CD4-positive, alpha-beta T cell (primary cell): ENCODE measurements at regions not wholly inside any gene's neighbourhood (a gene's known extent, or its start where the extent isn't known, plus 50 kb on each side); places are given as distances from the start of the nearest gene placed in this dataset.

Experiments
- ATAC-seq: fragments of 200-7000 bp; cut with Tn5 transposase; one replicate; pipeline ENCODE4 v1.10.0; 2022; ENCODE audit warnings: mild to moderate bottlenecking; ENCODE audit not compliant: poor library complexity
- CTCF ChIA-PET: fragments of 350-600 bp; sonication (Branson Sonifier 250); formaldehyde crosslinking; loops from one replicate; lab custom pipeline; 2021; ENCODE audit warnings: antibody characterized with exemption, inconsistent platforms; lab: Charles Lee
- POLR2A ChIA-PET: fragments of 350-600 bp; sonication (Branson Sonifier 250); formaldehyde crosslinking; loops from one replicate; lab custom pipeline; 2021; ENCODE audit warnings: antibody characterized with exemption, inconsistent platforms; lab: Charles Lee
- DNase-seq, 14 experiments: peaks; one replicate each; pipeline ENCODE4 v3.0.0-alpha.2; 2013 to 2020; ENCODE audit warnings: mixed read lengths in 2 of 14
- H3K27ac ChIP-seq, 2 donors: one replicate each; pipeline versions ENCODE4 v1.5.1 to v1.7.0; 2013; ENCODE audit warnings: low read length in 2 of 2, low read depth in 1 of 2, mild to moderate bottlenecking in 1 of 2
- H3K27me3 ChIP-seq, 2 experiments: 1 replicate in 1 of 2; 2 replicates in 1 of 2; pipeline versions ENCODE4 v1.6.1 to v1.7.0; 2013; ENCODE audit warnings: low read length in 2 of 2, control low read depth in 1 of 2, mild to moderate bottlenecking in 1 of 2, moderate library complexity in 1 of 2; ENCODE audit not compliant: insufficient read depth in 2 of 2, control insufficient read depth in 1 of 2
- H3K36me3 ChIP-seq: one replicate; pipeline ENCODE4 v1.6.1; 2013; ENCODE audit warnings: low read length, control low read depth; ENCODE audit not compliant: insufficient read depth
- H3K4me1 ChIP-seq: one replicate; pipeline ENCODE4 v1.6.1; 2013; ENCODE audit warnings: low read length, control low read depth; ENCODE audit not compliant: insufficient read depth
- H3K4me3 ChIP-seq: one replicate; pipeline ENCODE4 v1.5.1; 2013; ENCODE audit warnings: mild to moderate bottlenecking, low read length, moderate library complexity
- H3K9me3 ChIP-seq, 2 experiments: 1 replicate in 1 of 2; 2 replicates in 1 of 2; pipeline versions ENCODE4 v1.6.1 to v1.7.0; 2013; ENCODE audit warnings: low read length in 2 of 2, mild to moderate bottlenecking in 2 of 2, control low read depth in 1 of 2, moderate library complexity in 1 of 2; ENCODE audit not compliant: control insufficient read depth in 1 of 2, insufficient read depth in 1 of 2
- H3K27ac Mint-ChIP-seq: one replicate; pipeline ENCODE4 v1.8.0; 2020; ENCODE audit warnings: mixed read lengths
- H3K27me3 Mint-ChIP-seq: one replicate; pipeline ENCODE4 v1.8.0; 2021; ENCODE audit warnings: mixed read lengths
- H3K36me3 Mint-ChIP-seq: one replicate; pipeline ENCODE4 v1.8.0; 2021; ENCODE audit warnings: low read depth, mixed read lengths
- H3K4me1 Mint-ChIP-seq: one replicate; pipeline ENCODE4 v1.8.0; 2021; ENCODE audit warnings: low read depth, mixed read lengths
- H3K4me3 Mint-ChIP-seq: one replicate; pipeline ENCODE4 v1.8.0; 2020; ENCODE audit warnings: mild to moderate bottlenecking, mixed read lengths
- H3K9me3 Mint-ChIP-seq: one replicate; pipeline ENCODE4 v1.8.0; 2020; ENCODE audit warnings: mixed read lengths
- intact Hi-C, 2 experiments: fragments of 100-400 bp; cut with DNase I in 1 of 2; cut with micrococcal nuclease in 1 of 2; formaldehyde crosslinking; loops; one replicate each; pipeline versions ENCODE4 v1.15.1 to v1.9.0; 2023 to 2025; cut with DNase I, micrococcal nuclease
- TF ChIP-seq, protein P1 (sequence below): fragments of 200-600 bp; IDR thresholded peaks from one replicate; pipeline ENCODE4 v1.8.0; 2022; ENCODE audit warnings: antibody characterized with exemption, mild to moderate bottlenecking

DNA sequence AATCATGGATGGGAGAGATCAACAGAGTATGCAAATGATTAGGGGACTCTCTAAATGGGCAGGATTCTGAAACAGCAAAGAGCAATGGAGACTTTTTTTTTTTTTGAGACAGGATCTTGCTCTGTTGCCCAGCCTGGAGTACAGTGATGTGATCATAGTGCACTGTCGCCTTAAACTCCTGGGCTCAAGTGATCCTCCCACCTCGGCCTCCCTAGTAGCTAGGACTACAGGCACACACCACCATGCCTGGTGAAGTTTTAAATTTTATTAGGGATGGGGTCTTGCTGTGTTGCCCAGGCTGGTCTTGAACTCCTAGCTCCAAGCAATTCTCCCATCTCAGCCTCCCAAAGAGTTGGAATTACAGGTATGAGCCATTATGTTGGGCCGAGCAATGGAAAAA, 255.0 kb upstream of the ZFHX3 start:
- intact Hi-C loops = no loop called here
- ChIA-PET POLR2A (no interaction called here), CTCF (no interaction called here)
- Mint-ChIP-seq H3K9me3 (no peaks in the 10 kb centered on the region), H3K27ac (no peak overlapping the region), H3K36me3 (no peaks in the 10 kb centered on the region), H3K4me1 (no peaks in the 10 kb centered on the region), H3K27me3 (no peaks in the 10 kb centered on the region), H3K4me3 (no peak overlapping the region)
- Histone ChIP-seq H3K4me3 (no peak overlapping the region), H3K36me3 (no peaks in the 10 kb centered on the region), H3K27ac (no peak overlapping the region), H3K27me3 (no peaks in the 10 kb centered on the region), H3K9me3 (peaks cover 0 to 11% of the 10 kb centered on the region in 2 experiments), H3K4me1 (no peaks in the 10 kb centered on the region)
- DNase-seq = no peak
- TF ChIP-seq, protein P1, sequence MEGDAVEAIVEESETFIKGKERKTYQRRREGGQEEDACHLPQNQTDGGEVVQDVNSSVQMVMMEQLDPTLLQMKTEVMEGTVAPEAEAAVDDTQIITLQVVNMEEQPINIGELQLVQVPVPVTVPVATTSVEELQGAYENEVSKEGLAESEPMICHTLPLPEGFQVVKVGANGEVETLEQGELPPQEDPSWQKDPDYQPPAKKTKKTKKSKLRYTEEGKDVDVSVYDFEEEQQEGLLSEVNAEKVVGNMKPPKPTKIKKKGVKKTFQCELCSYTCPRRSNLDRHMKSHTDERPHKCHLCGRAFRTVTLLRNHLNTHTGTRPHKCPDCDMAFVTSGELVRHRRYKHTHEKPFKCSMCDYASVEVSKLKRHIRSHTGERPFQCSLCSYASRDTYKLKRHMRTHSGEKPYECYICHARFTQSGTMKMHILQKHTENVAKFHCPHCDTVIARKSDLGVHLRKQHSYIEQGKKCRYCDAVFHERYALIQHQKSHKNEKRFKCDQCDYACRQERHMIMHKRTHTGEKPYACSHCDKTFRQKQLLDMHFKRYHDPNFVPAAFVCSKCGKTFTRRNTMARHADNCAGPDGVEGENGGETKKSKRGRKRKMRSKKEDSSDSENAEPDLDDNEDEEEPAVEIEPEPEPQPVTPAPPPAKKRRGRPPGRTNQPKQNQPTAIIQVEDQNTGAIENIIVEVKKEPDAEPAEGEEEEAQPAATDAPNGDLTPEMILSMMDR = no peak
- ATAC-seq = no peak

DNA sequence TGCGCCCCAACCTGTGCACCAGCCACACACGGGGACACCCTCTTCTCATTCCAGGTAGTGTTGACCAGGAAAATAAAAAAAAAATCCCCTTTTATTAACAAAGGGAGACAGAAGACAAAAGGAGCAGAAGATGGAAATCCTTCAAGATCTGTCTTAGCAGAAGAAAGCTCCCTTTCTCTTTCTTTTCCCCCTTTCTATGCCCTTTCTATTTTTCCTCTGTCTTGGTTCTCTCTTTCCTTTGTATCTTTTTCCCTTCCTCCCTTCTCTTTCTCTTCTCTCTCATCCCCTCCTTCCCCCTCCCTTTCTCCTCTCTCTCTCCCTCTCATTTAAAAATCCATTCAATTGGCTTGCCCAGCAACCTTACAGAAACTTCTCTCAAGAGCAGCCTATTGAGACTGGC, 254.1 kb upstream of the ZFHX3 start:
- DNase-seq (no peak), ATAC-seq (no peak)
- H3K27me3 ChIP-seq = no peaks in the 10 kb centered on the region
- no peaks in the 10 kb centered on the region for H3K27me3 Mint-ChIP-seq
- ChIA-PET CTCF (no interaction called here), POLR2A (no interaction called here)
- H3K27ac Mint-ChIP-seq = no peak overlapping the region
- peaks cover 0 to 11% of the 10 kb centered on the region in 2 experiments for H3K9me3 ChIP-seq
- no peaks in the 10 kb centered on the region for H3K9me3 Mint-ChIP-seq
- no peak overlapping the region for H3K4me3 Mint-ChIP-seq
- no peaks in the 10 kb centered on the region for H3K36me3 Mint-ChIP-seq
- H3K27ac ChIP-seq = no peak overlapping the region
- intact Hi-C loops = no loop called here
- TF ChIP-seq, protein P1 = no peak
- no peaks in the 10 kb centered on the region for H3K4me1 Mint-ChIP-seq
- H3K4me3 ChIP-seq = no peak overlapping the region
- no peaks in the 10 kb centered on the region for H3K36me3 ChIP-seq
- no peaks in the 10 kb centered on the region for H3K4me1 ChIP-seq

DNA sequence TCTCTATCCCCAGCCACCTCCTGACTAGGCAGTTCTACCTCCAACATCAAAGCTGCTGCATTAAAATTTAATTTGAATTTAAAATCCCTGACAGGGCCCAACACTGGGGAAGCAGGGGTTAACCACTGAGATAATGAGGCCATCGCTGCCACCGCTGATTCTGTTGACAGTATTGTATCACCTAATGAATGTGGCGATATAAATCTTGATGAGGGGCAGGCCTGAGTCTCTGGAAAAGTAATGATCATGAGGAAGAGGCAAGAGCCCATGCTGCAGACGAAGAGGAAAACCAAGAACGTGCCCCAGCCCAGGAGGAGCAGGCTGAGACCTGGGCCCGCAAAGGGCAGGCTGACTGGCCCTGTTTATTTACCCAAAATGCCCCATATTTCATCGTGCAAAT, 251.4 kb upstream of the ZFHX3 start:
- Mint-ChIP-seq H3K4me1 (no peaks in the 10 kb centered on the region), H3K27me3 (no peaks in the 10 kb centered on the region), H3K36me3 (no peaks in the 10 kb centered on the region), H3K27ac (no peak overlapping the region), H3K4me3 (no peak overlapping the region), H3K9me3 (no peaks in the 10 kb centered on the region)
- Histone ChIP-seq H3K36me3 (no peaks in the 10 kb centered on the region), H3K27ac (no peak overlapping the region), H3K4me1 (no peaks in the 10 kb centered on the region), H3K27me3 (no peaks in the 10 kb centered on the region), H3K4me3 (no peak overlapping the region), H3K9me3 (peaks cover 0 to 9% of the 10 kb centered on the region in 2 experiments)
- ChIA-PET POLR2A (no interaction called here), CTCF (no interaction called here)
- ATAC-seq (no peak), DNase-seq (no peak)
- TF ChIP-seq, protein P1 = no peak
- intact Hi-C loops = no loop called here
